NCI-H1417 (cell line): ENCODE measurements at regions not wholly inside any gene's neighbourhood (a gene's known extent, or its start where the extent isn't known, plus 50 kb on each side); places are given as distances from the start of the nearest gene placed in this dataset.
"Not testable (repeated sequence)": the region's sequence is repeated elsewhere in the genome, so short reads cannot be mapped to it uniquely, and the experiment has no call there.

Source experiments
- DNase-seq, 3 experiments: peaks; one replicate each; lab custom pipeline; 2025; lab: John Stamatoyannopoulos, UW

DNA sequence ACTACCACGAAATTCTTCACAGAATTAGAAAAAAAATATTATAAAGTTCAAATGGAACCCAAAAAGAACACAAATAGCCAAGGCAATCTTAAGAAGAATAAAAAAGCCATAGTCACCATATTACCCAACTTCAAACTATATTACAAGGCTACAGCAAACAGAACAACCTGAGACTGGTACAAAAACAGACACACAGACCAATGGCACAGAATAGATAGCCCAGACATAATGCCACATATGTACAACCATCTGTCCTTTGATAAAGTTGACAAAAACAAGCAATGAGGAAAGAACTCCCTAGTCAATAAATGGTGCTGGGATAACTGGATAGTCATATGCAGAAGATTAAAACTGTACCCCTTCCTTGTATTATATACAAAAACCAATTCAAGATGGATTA lies 808.5 kb upstream of the ZWINT start:
- no peak for DNase-seq

DNA sequence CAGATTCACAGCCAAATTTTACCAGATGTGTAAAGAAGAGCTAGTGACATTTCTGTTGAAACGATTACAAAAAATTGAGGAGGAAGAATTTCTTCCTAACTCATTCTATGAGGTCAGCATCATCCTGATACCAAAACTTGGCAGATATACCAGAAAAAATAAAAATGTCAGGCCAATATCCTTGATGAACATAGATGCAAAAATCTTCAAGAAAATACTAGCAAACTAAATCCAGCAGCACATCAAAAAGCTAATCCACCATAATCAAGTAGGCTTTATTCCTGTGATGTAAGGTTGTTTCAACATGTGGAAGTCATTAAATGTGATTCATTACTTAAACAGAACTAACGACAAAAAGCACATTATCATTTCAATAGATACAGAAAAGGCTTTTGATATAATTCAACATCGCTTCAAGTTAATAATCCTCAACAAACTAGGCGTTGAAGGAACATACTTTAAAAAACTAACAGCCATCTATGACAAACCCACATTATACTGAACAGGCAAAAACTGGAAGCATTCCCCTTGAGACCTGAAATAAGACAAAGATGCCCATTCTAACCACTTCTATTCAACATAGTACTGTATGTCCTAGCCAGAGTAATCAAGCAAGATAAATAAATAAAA lies 807.7 kb upstream of the ZWINT start:
- DNase-seq = no peak

DNA sequence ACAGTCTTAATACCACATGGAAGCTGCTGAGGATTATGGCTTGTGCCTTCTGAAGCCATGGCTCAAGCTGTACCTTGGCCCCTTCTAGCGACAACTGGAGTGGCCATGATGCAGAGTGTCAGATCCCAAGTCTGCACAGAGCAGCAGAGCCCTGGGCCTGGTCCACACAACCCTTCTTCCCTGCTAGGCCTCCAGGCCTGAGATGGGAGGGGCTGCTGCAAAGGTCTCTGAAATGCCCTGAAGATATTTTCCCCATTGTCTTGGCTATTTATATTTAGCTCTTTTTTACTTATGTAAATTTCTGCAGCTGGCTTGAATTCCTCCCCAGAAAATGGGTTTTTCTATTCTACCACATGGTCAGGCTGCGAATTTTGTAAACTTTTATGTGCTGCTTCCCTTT lies 804.6 kb upstream of the ZWINT start:
- no peak for DNase-seq

DNA sequence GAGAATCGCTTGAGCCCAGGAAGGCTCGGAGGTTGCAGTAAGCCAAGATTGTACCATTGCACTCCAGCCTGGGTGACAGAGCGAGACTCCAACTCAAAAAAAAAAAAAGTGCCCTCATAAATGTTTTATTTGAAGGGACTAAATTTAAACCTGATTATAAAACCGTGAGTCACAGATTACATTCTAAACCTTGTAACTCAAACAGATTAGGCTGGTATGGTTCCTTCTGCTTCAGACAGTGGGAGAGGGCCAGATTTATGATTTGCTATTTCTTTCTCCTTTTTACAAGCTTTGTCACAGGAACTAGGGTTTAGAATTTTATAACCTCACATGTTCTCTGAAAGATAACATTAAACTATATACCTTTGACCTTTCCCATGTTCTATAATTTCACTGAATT lies 801.2 kb upstream of the ZWINT start:
- DNase-seq = no peak

DNA sequence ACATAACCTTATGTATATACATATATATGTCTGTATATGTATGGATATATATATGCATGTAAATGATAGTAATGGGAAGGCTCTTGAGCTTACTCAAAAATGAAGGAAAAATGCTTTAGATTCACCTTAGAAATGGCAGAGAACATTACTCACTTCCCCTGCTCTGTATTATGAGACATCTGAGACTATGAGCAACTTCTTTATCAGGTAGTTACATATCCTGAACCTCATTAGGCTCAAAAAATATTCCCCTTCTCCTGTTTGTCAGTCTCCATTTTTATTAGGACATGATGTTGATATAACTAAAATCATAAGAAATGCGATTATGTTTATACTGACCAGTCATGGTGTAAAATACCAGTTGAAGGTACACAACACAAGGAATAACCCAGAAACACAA lies 800.1 kb upstream of the ZWINT start:
- DNase-seq = no peak

DNA sequence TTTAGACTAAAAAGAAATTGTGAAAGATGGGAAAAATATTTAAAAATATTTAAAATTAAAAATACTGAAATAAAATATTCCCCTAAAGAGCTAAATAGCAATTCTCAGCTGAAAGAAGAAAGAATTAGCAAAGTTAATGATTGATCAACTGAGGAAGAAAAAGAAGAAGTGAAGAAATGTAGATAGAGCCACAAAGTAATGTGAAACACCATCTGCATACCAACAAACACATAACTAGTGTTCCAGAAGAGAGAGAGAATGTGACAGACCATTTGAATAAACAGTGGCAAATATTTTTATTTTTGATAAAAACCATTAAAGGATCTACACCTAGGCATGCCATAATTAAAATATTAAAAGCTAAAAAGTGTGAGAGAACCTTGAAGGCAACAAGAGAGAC lies 784.5 kb upstream of the ZWINT start:
- DNase-seq = no peak

DNA sequence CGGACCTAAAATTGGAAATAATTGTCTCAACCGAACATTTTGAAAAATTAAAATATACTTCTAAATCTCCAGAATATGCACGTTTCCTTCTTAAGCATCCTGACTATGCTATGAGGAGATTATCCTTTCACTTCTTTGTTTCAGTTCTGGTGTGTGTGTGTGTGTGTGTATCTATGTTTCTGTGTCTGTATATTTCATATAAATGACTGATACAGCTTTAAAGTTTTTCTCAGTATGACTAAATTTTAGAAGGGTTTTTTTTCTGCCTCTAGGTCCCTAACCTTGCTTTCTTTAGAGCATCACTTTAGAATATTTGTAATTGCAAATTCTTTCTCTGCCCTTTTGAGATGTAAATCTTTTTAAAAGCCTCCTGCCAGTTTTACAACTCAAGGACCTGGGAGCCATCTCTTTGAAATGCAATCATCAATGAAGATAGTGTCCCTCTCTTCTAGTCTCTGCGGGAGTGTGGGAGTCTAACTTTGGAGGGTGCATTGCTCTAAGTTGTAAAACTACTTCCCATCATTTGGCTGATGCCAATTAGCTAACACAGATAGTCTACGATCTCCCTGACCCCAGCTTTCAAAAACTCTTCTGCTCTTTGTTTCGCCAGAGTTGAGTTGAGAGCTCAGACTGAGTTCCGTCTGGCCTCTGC lies 782.0 kb upstream of the ZWINT start:
- DNase-seq = no peak

DNA sequence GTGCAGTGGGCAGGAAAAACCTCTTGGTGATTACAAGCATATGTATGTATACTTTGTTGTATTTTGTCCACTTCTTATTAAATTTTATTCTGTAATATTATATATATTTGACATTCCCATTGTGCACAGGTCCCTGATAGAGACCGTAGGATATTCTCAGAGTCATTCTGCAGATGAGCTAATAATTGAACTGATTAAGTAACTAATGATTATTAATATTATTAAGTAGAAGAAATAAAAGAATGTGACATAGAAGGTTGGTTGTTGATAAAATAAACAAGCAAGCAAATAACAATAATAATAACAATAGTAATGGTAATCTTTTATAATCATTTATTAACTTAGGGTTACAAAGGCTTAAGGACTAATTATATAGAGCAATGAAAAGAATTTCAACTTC lies 780.6 kb upstream of the ZWINT start:
- DNase-seq = no peak

DNA sequence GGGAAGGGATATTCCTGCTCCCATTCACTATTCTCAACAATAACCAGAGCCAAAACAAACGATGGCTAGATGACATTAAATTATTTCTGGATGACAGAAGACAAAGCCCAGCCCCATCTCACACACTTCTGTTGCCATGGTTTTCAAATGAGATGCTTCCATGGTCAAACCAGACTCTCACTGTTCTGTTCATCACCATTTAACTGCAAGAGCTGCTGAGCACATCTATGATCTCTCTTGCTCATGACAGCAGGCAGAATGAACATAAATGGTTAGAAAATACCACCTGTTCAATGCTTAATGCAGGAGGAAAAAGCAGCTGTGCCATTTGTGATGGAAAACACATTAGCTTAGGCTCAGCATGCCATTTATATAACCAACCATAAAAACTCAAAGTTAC lies 758.6 kb upstream of the ZWINT start:
- DNase-seq = no peak

DNA sequence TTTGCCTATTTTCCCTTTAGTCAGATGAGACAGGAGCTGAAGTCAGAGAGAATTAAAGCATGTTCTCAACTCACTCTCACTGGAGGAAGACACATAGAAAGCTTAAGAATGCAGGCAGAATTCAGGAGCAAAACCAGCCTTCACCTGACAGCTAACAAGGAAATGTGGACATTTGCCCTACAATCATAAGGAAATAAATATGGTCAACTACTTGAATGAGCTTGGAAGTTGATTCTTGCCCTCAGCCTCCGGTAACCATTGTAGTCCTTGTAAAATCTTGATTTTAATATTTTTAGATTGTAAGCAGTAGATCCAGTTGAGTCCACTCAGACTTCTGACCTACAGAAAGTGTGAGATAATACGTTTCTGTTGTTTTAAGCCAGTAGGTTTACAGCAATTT lies 752.5 kb upstream of the ZWINT start:
- DNase-seq = no peak

DNA sequence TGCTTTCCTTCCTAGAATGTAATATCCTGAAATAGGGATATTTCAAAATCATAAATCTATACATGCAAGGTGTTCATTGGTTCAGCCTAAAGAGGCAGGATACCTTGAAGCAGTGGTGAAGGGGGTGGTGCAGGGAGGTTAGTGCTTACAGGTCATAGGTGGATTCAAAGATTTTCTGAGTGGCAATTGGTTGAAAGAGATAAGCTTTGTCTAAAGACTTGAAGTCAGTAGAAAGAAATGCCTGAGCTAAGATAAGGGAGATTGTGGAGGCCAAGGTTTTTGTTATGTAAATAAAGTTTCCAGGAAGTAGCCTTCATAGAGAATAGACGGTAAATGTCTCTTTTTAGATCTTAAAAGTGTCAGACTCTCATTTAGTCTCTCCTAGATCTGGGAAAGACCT lies 741.2 kb upstream of the ZWINT start:
- DNase-seq = no peak

DNA sequence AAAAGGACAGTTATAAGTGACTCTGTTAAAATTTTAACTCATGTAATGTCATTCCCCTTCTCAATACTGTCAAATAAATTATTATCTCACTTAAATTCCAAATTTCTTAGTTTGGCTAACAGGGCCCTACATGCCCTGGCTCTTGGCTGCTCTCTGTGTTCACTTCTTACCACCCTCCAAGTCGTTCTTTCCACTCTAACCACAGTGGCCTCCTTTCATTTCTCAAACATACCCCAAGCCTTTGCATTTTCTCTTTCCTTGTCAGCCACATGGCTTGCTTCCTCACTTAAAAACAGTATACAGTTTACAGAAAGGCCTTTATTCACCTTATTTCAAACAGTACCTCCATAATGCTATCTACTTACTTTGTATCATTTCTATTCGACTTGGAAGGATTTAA lies 737.1 kb upstream of the ZWINT start:
- DNase-seq = no peak

DNA sequence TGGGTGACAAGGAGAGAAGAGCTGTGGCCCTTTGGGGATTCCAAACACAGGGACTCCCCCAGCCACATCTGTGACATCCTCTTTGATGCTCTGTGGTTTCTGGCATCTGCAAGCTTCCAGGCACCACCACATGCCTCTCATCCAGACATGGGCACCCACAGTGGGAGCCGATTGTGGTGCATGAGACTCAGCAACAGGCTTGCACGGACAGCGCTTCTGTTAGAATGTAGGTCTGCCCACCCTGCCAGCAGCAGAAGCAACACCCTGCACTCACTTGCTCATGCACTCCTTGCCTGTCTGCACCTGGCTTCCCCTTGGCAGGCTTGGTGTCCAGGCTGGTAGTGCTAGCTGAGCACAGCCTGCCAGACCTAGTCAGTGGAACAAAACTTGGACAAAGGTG lies 735.0 kb upstream of the ZWINT start:
- DNase-seq = no peak

DNA sequence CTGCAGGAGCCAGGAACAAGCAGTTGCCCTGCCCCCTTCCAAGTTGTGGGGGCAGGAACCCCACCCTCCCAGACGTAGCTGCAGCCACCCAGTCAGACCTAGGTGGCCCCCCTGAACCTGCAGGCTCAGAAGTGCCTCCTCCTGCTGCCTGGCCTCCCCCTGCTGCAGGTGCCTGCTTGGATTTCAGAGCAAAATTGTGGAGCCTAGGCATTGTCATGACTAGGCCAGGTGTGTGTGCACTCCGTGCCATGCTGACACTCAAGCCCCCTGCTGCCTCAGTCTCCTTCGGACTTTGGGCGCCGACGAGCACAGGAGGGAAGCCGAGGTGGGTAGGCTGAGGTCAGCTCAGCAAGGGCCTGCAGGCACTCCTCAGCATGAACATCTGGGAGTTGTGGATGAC lies 733.9 kb upstream of the ZWINT start:
- DNase-seq = no peak

DNA sequence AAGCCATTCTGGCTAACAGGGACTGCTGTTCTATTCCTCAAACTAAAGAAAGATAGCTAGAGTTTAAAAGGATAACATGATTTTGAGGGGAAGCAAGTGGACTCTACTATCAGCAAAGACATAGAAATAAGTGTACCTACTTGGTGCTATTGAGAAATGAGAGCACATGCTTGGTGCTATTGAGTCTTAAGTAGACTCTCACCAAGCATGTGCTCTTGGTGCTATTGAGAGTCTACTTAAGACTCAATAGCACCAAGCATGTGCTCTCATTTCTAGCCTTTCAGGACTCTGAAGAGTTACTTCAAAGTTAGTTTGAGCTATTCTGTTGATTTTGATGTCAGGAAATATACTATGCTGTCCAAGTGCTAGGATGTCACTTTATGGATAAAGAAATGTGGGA lies 733.0 kb upstream of the ZWINT start:
- DNase-seq = no peak

DNA sequence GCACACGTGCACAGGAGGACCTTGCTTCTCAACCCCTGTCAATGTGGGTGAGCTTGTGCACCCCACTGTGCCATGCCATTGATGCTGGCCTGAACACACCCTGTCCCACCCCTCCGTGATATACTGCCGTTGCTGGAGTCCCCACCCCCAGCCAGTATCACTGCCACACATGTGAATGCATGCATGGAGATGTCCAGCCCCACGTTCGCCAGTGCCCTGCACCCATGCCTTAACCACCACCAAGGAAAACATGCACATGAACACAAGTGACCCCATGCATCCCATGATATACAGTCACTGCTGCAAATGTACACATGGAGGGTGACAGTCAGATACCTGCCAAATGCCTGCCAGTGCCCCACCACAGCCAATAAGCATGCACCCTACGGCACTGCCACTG lies 692.5 kb upstream of the ZWINT start:
- DNase-seq = no peak

DNA sequence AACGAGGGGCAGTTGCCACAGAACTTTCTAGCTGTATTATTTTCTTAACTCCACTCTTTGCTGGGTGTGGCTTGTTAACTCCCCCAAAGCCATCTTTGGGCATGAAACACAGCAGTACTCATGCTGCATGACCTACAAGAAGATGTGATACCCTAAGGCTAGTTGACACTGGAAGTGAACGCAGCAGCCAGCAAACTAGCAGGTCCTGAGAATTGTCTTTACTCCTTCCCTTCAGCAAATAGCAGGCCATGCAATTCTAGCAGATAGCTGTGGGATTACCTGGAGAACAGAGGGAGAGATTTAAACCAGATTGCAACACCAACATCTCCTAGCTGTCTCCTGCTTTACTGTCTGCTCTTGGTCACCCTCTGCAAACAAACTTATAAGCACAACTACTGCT lies 688.0 kb upstream of the ZWINT start:
- no peak for DNase-seq

DNA sequence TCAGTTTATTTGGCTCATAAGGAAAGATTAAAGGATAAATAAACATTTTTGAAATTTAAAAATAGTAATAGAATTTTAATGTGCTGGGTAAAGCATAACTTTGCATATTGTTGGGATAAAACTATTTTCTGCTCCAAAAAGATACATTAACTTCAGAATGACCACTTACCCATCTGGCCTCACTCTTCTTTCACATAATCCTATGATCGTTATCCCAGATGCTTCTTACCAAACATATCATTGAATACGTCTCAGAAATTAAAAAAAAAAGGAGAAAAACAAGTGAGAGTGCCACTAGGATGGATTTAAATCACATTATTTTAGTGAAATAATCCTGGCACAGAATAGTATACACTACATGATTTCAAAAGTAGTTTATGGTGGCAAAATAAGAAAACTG lies 677.5 kb upstream of the ZWINT start:
- no peak for DNase-seq

DNA sequence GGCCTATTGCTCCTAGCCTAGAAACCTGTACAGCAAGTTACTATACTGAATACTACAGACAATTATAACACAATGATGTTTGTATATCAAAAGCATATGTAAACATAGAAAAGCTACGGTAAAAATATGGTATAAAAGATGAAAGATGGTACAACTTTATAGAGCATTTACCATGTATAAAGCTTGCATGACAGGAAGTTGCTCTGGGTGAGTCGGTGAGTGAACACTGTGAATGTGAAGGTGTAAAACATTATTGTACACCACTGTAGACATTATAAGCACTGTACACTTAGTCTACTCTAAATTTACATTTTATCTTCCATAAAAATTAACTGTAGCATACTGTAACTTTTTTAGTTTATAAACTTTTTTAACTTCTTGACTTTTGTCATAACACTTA lies 674.3 kb upstream of the ZWINT start:
- DNase-seq = peak in 1 of 3 experiments; percentile 1

DNA sequence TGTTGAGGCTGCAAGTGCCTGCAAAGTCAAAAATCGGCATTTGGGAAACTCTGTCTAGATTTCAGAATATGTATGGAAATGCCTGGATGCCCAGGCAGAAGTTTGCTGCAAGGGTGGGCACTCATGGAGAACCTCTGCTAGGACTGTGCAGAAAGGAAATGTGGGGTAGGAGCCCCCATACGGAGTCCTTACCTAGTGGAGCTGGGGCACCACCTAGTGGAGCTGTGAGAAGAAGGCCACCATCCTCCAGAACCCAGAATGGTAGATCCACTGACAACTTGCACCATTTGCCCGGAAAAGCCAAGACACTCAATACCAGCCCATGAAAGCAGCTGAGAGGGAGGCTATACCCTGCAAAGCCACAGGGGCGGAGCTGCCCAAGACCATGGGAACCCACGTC lies 671.2 kb upstream of the ZWINT start:
- not testable (repeated sequence) for DNase-seq

DNA sequence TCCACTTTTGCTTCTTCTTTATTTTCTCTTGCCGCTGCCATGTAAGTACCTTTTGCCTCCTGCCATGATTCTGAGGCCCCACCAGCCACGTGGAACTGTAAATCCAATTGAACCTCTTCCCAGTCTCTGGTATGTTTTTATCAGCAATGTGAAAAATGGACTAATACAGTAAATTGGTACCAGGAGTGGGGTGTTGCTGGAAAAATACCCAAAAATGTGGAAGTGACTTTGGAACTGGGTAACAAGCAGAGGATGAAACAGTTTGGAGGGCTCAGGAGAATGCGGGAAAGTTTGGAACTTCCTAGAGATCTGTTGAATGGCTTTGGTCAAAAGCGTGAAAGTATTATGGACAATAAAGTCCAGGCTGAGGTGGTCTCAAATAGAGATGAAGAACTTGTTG lies 670.3 kb upstream of the ZWINT start:
- DNase-seq = no peak

DNA sequence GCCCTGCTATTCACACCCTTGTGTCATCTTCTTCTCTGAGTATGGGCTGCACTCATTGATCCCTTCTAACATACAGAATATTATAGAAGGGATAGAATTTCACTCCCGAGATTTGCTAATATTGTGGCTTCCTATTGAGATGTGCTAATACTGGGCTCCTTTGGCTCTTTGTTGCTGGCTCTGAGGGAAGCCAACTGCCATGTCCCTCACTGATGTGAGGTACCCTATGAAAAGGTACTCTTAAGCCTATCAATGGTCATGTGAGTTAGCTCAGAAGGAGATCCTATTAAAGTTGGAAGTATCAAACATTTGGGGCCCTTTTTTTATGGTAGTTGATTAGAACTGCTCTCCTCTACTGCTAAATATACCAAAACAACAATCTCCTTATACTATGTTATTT lies 665.2 kb upstream of the ZWINT start:
- no peak for DNase-seq

DNA sequence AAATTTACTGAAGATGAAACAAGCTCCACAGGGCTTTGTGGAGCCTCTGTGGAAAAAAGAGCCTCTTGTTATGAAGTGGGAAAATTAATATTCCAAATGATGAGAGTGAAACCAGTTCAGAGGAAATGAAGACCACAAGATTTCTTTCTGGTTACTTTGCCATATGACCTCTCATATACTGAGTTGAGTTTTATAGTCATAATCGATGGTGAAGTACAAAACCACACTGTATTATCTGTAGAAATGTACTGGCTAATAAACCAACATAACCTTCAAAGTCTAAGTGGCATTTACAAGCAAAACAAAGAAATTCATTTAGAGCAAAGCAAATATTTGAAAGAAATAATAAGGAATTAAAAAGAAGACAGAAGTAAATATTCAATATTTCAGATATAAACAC lies 662.6 kb upstream of the ZWINT start:
- DNase-seq = no peak

DNA sequence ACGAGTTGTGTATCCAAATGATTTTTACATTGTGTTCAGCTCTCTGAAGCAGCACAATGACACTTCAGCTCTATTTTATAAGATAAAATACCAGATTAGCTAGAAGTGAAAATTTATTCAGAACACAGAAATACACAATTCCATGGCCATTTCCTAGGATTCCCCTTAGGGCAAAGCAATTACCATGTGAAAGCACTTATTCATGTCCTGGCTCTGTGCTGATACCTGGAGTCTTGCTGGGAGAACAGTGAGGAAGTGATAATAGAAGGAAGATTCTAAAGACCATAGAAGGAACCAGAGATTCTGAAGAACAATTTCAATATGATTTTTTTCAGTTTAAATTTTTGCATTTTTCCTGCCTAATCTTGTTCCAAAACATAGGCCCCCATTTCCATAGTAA lies 657.4 kb upstream of the ZWINT start:
- no peak for DNase-seq
